GM23338 (cell line): ENCODE measurements at regions not wholly inside any gene's neighbourhood (a gene's known extent, or its start where the extent isn't known, plus 50 kb on each side); places are given as distances from the start of the nearest gene placed in this dataset.

ENCODE experiments used
- ATAC-seq: fragments of 200-7000 bp; cut with Tn5 transposase; 3 replicates; pipeline ENCODE4 v1.9.1; 2020
- DNase-seq: peaks from one replicate; pipeline ENCODE4 v3.0.0-alpha.2; 2015; ENCODE audit warnings: low spot score
- H2AFZ ChIP-seq: fragments of 200-600 bp; sonication (generic); 2 replicates; pipeline ENCODE4 v1.8.0; 2016; ENCODE audit warnings: antibody characterized with exemption, mild to moderate bottlenecking, moderate library complexity
- H3F3A ChIP-seq: fragments of 200-600 bp; sonication (generic); replicated peaks from 2 replicates; pipeline ENCODE4 v1.8.0; 2017; ENCODE audit warnings: antibody characterized with exemption, mixed run types, low read depth
- H3K27ac ChIP-seq: fragments of 200-600 bp; sonication (generic); 2 replicates; pipeline ENCODE4 v1.6.1; 2016; ENCODE audit warnings: low read depth
- H3K27me3 ChIP-seq: fragments of 200-600 bp; sonication (generic); 2 replicates; pipeline ENCODE4 v1.8.0; 2016; ENCODE audit warnings: mild to moderate bottlenecking, mixed run types, moderate library complexity; ENCODE audit not compliant: insufficient read depth
- H3K36me3 ChIP-seq: fragments of 200-600 bp; sonication (generic); 2 replicates; pipeline ENCODE4 v1.8.0; 2016; ENCODE audit warnings: mild to moderate bottlenecking; ENCODE audit not compliant: insufficient read depth
- H3K4me1 ChIP-seq: fragments of 200-600 bp; sonication (generic); 2 replicates; pipeline ENCODE4 v1.8.0; 2016; ENCODE audit warnings: mild to moderate bottlenecking, moderate library complexity; ENCODE audit not compliant: insufficient read depth
- H3K4me2 ChIP-seq: fragments of 200-600 bp; sonication (generic); 2 replicates; pipeline ENCODE4 v1.7.1; 2017; ENCODE audit warnings: mixed run types
- H3K4me3 ChIP-seq: fragments of 200-600 bp; sonication (generic); 2 replicates; pipeline ENCODE4 v1.6.1; 2016; ENCODE audit warnings: mixed run types
- H3K79me2 ChIP-seq: fragments of 200-600 bp; sonication (generic); replicated peaks from 2 replicates; pipeline ENCODE4 v1.8.0; 2017; ENCODE audit warnings: mild to moderate bottlenecking; ENCODE audit not compliant: insufficient read depth
- H3K9me2 ChIP-seq: fragments of 200-600 bp; sonication (generic); 2 replicates; pipeline ENCODE4 v1.8.0; 2017; ENCODE audit not compliant: insufficient read depth
- H4K20me1 ChIP-seq: fragments of 200-600 bp; sonication (generic); replicated peaks from 2 replicates; pipeline ENCODE4 v1.8.0; 2017; ENCODE audit warnings: mild to moderate bottlenecking; ENCODE audit not compliant: insufficient read depth
- H3K27ac Mint-ChIP-seq: 2 replicates; pipeline ENCODE4 v1.8.0; 2020; ENCODE audit warnings: inconsistent platforms, mild to moderate bottlenecking, moderate library complexity, mixed read lengths
- H3K27me3 Mint-ChIP-seq: 3 replicates; pipeline ENCODE4 v1.8.0; 2022; ENCODE audit warnings: low read depth, mild to moderate bottlenecking, moderate library complexity, mixed read lengths, inconsistent platforms; ENCODE audit not compliant: insufficient read depth, poor library complexity
- H3K36me3 Mint-ChIP-seq: 3 replicates; pipeline ENCODE4 v1.8.0; 2021; ENCODE audit warnings: low read depth, mild to moderate bottlenecking, inconsistent platforms, moderate library complexity, mixed read lengths
- H3K4me1 Mint-ChIP-seq: 3 replicates; pipeline ENCODE4 v1.8.0; 2020; ENCODE audit warnings: mild to moderate bottlenecking, inconsistent platforms, mixed read lengths
- H3K4me3 Mint-ChIP-seq: 3 replicates; pipeline ENCODE4 v1.8.0; 2021; ENCODE audit warnings: moderate library complexity, mild to moderate bottlenecking, inconsistent platforms, mixed read lengths
- H3K9me3 Mint-ChIP-seq: 3 replicates; pipeline ENCODE4 v1.8.0; 2020; ENCODE audit warnings: moderate library complexity, mild to moderate bottlenecking, inconsistent platforms, mixed read lengths
- ETS1 ChIP-seq: IDR thresholded peaks from 2 replicates; pipeline ENCODE4 v1.6.1; 2016; ENCODE audit warnings: antibody characterized with exemption
- ZNF462 ChIP-seq: fragments of 250-450 bp; sonication (Bioruptor Pico); IDR thresholded peaks from 2 replicates; pipeline ENCODE4 v1.5.0; 2020; ENCODE audit warnings: mild to moderate bottlenecking, moderate library complexity

GRCh38 chr7:85638394-85638793, 451.5 kb upstream of the SEMA3D start (continued):
- no peak for TF ChIP-seq ZNF462

- no peak for DNase-seq
- Mint-ChIP-seq H3K4me3 (no peak overlapping the region), H3K27ac (no peak overlapping the region), H3K9me3 (no peaks in the 10 kb centered on the region), H3K4me1 (peaks cover 8% of the 10 kb centered on the region; the same call in 2 of the 3 replicates), H3K36me3 (no peaks in the 10 kb centered on the region), H3K27me3 (no peaks in the 10 kb centered on the region)
- H3K27me3 ChIP-seq = no peaks in the 10 kb centered on the region
- no peak overlapping the region for H2AFZ ChIP-seq
- ATAC-seq = no peak
- no peaks in the 10 kb centered on the region for H3K9me2 ChIP-seq
- H3K36me3 ChIP-seq = no peaks in the 10 kb centered on the region
- H3K4me1 ChIP-seq = peaks cover 13% of the 10 kb centered on the region; the same call in 1 of the 2 replicates
- no peaks in the 10 kb centered on the region for H3K79me2 ChIP-seq
- H3K4me2 ChIP-seq = no peak overlapping the region
- TF ChIP-seq ETS1 = no peak
- H3F3A ChIP-seq = no peaks in the 10 kb centered on the region
- H3K27ac ChIP-seq = no peak overlapping the region
- no peaks in the 10 kb centered on the region for H4K20me1 ChIP-seq
- H3K4me3 ChIP-seq = no peak overlapping the region
Observed at GRCh38 chr7:85634951-85635350, 448.1 kb upstream of the SEMA3D start.
